CD14-positive monocyte (primary cell): ENCODE measurements at regions not wholly inside any gene's neighbourhood (a gene's known extent, or its start where the extent isn't known, plus 50 kb on each side); places are given as distances from the start of the nearest gene placed in this dataset.

Experiments used
- DNase-seq, 3 donors: peaks; one replicate each; pipeline ENCODE4 v3.0.0-alpha.2; 2011 to 2022
- H2AFZ ChIP-seq: 2 replicates; pipeline ENCODE4 v1.6.0; 2012; ENCODE audit warnings: mild to moderate bottlenecking, low read depth, low read length, inconsistent platforms; ENCODE audit not compliant: insufficient read depth, poor library complexity, severe bottlenecking
- H3K27ac ChIP-seq, 2 donors: 1 replicate in 1 of 2; 2 replicates in 1 of 2; pipeline ENCODE4 v1.5.1; 2012 to 2013; ENCODE audit warnings: low read length in 2 of 2, control low read depth in 1 of 2, inconsistent platforms in 1 of 2, low read depth in 1 of 2, mild to moderate bottlenecking in 1 of 2
- H3K27me3 ChIP-seq, 2 donors: one replicate each; pipeline versions ENCODE4 v1.6.0 to v1.6.1; 2011 to 2013; ENCODE audit warnings: low read length in 2 of 2; ENCODE audit not compliant: control insufficient read depth in 2 of 2, insufficient read depth in 2 of 2
- H3K36me3 ChIP-seq, 2 donors: replicated peaks in 1 of 2; 1 replicate in 1 of 2; 2 replicates in 1 of 2; pipeline versions ENCODE4 v1.5.1 to v1.6.1; 2012 to 2013; ENCODE audit warnings: low read length in 2 of 2, control low read depth in 1 of 2, inconsistent platforms in 1 of 2, mild to moderate bottlenecking in 1 of 2; ENCODE audit not compliant: insufficient read depth in 2 of 2, control insufficient read depth in 1 of 2
- H3K4me1 ChIP-seq, 2 donors: 1 replicate in 1 of 2; 2 replicates in 1 of 2; pipeline versions ENCODE4 v1.5.1 to v1.6.1; 2012 to 2013; ENCODE audit warnings: low read length in 2 of 2, control low read depth in 1 of 2, inconsistent platforms in 1 of 2, mild to moderate bottlenecking in 1 of 2, moderate library complexity in 1 of 2; ENCODE audit not compliant: insufficient read depth in 2 of 2, control insufficient read depth in 1 of 2
- H3K4me2 ChIP-seq: replicated peaks from 2 replicates; pipeline ENCODE3; 2012; ENCODE audit warnings: low read length, moderate library complexity, mild to moderate bottlenecking; ENCODE audit not compliant: poor library complexity, severe bottlenecking; ENCODE audit errors: extremely low read depth
- H3K4me3 ChIP-seq, 3 experiments: fragments of 200-600 bp in 1 of 3; sonication (generic) in 1 of 3; replicated peaks in 1 of 3; 1 replicate in 2 of 3; 2 replicates in 1 of 3; pipeline ENCODE4 v1.5.1; 2011 to 2013; ENCODE audit warnings: low read length in 3 of 3, mild to moderate bottlenecking in 3 of 3, control low read depth in 2 of 3, low read depth in 2 of 3, inconsistent platforms in 1 of 3, moderate library complexity in 1 of 3
- H3K79me2 ChIP-seq: 2 replicates; pipeline ENCODE4 v1.6.0; 2012; ENCODE audit warnings: mild to moderate bottlenecking, control low read depth, inconsistent platforms, low read length, moderate library complexity; ENCODE audit not compliant: insufficient read depth
- H3K9ac ChIP-seq: 2 replicates; pipeline ENCODE4 v1.6.0; 2017; ENCODE audit warnings: low read length, mild to moderate bottlenecking; ENCODE audit not compliant: insufficient read depth, poor library complexity, severe bottlenecking
- H3K9me3 ChIP-seq, 2 donors: replicated peaks in 1 of 2; 1 replicate in 1 of 2; 2 replicates in 1 of 2; pipeline versions ENCODE4 v1.5.1 to v1.6.1; 2012 to 2013; ENCODE audit warnings: low read length in 2 of 2, control low read depth in 1 of 2; ENCODE audit not compliant: control insufficient read depth in 1 of 2, insufficient read depth in 1 of 2
- H4K20me1 ChIP-seq: 2 replicates; pipeline ENCODE4 v1.6.0; 2012; ENCODE audit warnings: mild to moderate bottlenecking, low read length, control low read depth, moderate library complexity; ENCODE audit not compliant: insufficient read depth
- H3K27ac Mint-ChIP-seq, 7 donors: one replicate each; pipeline ENCODE4 v1.8.0; 2020; ENCODE audit warnings: mild to moderate bottlenecking in 7 of 7, mixed read lengths in 7 of 7, moderate library complexity in 6 of 7, inconsistent platforms in 2 of 7
- H3K27me3 Mint-ChIP-seq, 3 donors: one replicate each; pipeline ENCODE4 v1.8.0; 2021 to 2022; ENCODE audit warnings: low read depth in 3 of 3, mild to moderate bottlenecking in 3 of 3, mixed read lengths in 3 of 3, moderate library complexity in 3 of 3, inconsistent platforms in 1 of 3
- H3K36me3 Mint-ChIP-seq, 2 donors: one replicate each; pipeline ENCODE4 v1.8.0; 2020; ENCODE audit warnings: mixed read lengths in 2 of 2, inconsistent platforms in 1 of 2, mild to moderate bottlenecking in 1 of 2
- H3K4me1 Mint-ChIP-seq: one replicate; pipeline ENCODE4 v1.8.0; 2020; ENCODE audit warnings: mild to moderate bottlenecking, mixed read lengths
- H3K4me3 Mint-ChIP-seq, 2 donors: one replicate each; pipeline ENCODE4 v1.8.0; 2020; ENCODE audit warnings: mild to moderate bottlenecking in 2 of 2, mixed read lengths in 2 of 2, moderate library complexity in 1 of 2
- H3K9me3 Mint-ChIP-seq, 7 donors: one replicate each; pipeline ENCODE4 v1.8.0; 2020 to 2022; ENCODE audit warnings: mixed read lengths in 7 of 7, mild to moderate bottlenecking in 6 of 7, moderate library complexity in 6 of 7, inconsistent platforms in 2 of 7
- WGBS: methylation state at CpG from one replicate; pipeline ENCODE4 v1.1.5; 2013; ENCODE audit warnings: missing lambda C conversion rate; ENCODE audit not compliant: insufficient coverage; 5-methylcytosine and 5-hydroxymethylcytosine counted together
- intact Hi-C, 2 donors: fragments of 100-400 bp; cut with micrococcal nuclease; formaldehyde crosslinking; loops; one replicate each; pipeline versions ENCODE4 v1.15.0 to v1.15.1; 2023
- TF ChIP-seq, protein P1 (sequence below): fragments of 200-600 bp; IDR thresholded peaks from one replicate; pipeline ENCODE4 v1.8.0; 2022; ENCODE audit warnings: antibody characterized with exemption, mild to moderate bottlenecking

DNA sequence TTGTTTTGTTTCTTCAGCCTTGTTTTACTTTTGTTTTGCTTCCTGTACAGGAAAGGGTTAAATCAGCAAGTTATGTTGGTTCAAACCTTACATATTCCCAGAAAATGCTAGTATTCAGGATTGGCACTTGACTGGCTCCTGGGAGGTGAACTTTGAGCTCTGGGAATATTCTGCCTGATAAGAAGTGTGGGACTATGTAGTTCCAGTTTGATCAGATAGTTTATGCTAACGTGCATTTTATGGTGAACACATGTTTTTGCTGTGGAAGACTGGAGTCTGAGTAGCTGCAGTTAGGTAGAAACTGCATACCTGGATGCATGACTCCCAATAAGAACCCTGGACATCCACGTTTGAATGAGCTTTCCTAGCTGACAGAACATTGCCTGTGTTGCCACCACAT lies 603.1 kb upstream of the HS6ST1 start:
- Mint-ChIP-seq H3K27me3 (peaks cover 0 to 2% (median 0%) of the 10 kb centered on the region in 3 donors), H3K9me3 (peaks cover 0 to 8% (median 2%) of the 10 kb centered on the region in 7 donors), H3K27ac (no peak overlapping the region), H3K36me3 (no peaks in the 10 kb centered on the region), H3K4me3 (no peak overlapping the region), H3K4me1 (no peaks in the 10 kb centered on the region)
- H3K27me3 ChIP-seq, result no peaks in the 10 kb centered on the region
- H3K27ac ChIP-seq, result no peak overlapping the region
- no peaks in the 10 kb centered on the region for H4K20me1 ChIP-seq
- WGBS, result 45% methylated on average over 2 of the region's 2 CpGs
- H3K9ac ChIP-seq, result no peak overlapping the region
- H3K9me3 ChIP-seq, result no peaks in the 10 kb centered on the region
- no peak overlapping the region for H3K4me3 ChIP-seq
- no peaks in the 10 kb centered on the region for H3K4me1 ChIP-seq
- H2AFZ ChIP-seq, result no peak overlapping the region
- intact Hi-C loops, result no loop called here
- TF ChIP-seq, protein P1, sequence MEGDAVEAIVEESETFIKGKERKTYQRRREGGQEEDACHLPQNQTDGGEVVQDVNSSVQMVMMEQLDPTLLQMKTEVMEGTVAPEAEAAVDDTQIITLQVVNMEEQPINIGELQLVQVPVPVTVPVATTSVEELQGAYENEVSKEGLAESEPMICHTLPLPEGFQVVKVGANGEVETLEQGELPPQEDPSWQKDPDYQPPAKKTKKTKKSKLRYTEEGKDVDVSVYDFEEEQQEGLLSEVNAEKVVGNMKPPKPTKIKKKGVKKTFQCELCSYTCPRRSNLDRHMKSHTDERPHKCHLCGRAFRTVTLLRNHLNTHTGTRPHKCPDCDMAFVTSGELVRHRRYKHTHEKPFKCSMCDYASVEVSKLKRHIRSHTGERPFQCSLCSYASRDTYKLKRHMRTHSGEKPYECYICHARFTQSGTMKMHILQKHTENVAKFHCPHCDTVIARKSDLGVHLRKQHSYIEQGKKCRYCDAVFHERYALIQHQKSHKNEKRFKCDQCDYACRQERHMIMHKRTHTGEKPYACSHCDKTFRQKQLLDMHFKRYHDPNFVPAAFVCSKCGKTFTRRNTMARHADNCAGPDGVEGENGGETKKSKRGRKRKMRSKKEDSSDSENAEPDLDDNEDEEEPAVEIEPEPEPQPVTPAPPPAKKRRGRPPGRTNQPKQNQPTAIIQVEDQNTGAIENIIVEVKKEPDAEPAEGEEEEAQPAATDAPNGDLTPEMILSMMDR, result no peak
- DNase-seq, result no peak
- no peak overlapping the region for H3K4me2 ChIP-seq
- H3K79me2 ChIP-seq, result no peaks in the 10 kb centered on the region
- no peaks in the 10 kb centered on the region for H3K36me3 ChIP-seq

DNA sequence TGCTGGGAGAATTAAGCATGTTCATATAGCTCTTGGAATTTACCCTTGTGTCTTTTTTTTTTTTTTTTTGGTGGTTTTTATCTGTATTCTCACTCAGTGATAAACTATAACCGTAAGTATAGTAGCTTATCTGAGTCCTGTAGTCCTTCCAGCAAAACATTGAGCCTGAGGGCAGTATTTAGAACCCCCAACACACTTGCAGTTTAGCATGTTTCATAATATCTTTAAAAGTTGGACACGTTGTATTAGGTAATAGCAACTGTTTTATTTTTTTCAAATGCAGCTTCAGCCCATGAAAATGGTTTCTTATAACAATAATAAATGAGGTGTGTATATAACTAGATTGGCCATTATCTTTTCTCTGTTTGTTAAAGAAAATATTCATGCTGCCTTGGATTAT lies 603.5 kb upstream of the HS6ST1 start:
- Histone ChIP-seq H3K79me2 (no peaks in the 10 kb centered on the region), H3K27me3 (no peaks in the 10 kb centered on the region), H3K9ac (no peak overlapping the region), H3K4me2 (no peak overlapping the region), H3K36me3 (no peaks in the 10 kb centered on the region), H2AFZ (no peak overlapping the region), H3K4me1 (no peaks in the 10 kb centered on the region), H3K27ac (no peak overlapping the region), H4K20me1 (no peaks in the 10 kb centered on the region), H3K9me3 (no peaks in the 10 kb centered on the region), H3K4me3 (no peak overlapping the region)
- no peak overlapping the region for H3K4me3 Mint-ChIP-seq
- WGBS, result no CpG with 5 or more reads among the region's 2 CpGs
- TF ChIP-seq, protein P1, result no peak
- intact Hi-C loops, result no loop called here
- H3K27ac Mint-ChIP-seq, result no peak overlapping the region
- H3K9me3 Mint-ChIP-seq, result peaks cover 0 to 5% (median 2%) of the 10 kb centered on the region in 7 donors
- no peaks in the 10 kb centered on the region for H3K36me3 Mint-ChIP-seq
- no peak for DNase-seq
- no peaks in the 10 kb centered on the region for H3K4me1 Mint-ChIP-seq
- peaks cover 0 to 2% (median 0%) of the 10 kb centered on the region in 3 donors for H3K27me3 Mint-ChIP-seq
